Left ventricle myocardium inferior (tissue), 1 donor: ENCODE measurements at regions not wholly inside any gene's neighbourhood (a gene's known extent, or its start where the extent isn't known, plus 50 kb on each side); places are given as distances from the start of the nearest gene placed in this dataset.

Experiments used
- DNase-seq: peaks from one replicate; pipeline ENCODE4 v3.0.0-alpha.2; 2020
- H3K27ac ChIP-seq: fragments of 200-600 bp; replicated peaks from 2 replicates; pipeline ENCODE4 v1.8.0; 2021
- H3K27me3 ChIP-seq: fragments of 200-600 bp; 2 replicates; pipeline ENCODE4 v1.8.0; 2021; ENCODE audit warnings: low read depth
- H3K36me3 ChIP-seq: fragments of 200-600 bp; 2 replicates; pipeline ENCODE4 v1.8.0; 2021
- H3K4me1 ChIP-seq: fragments of 200-600 bp; 2 replicates; pipeline ENCODE4 v1.8.0; 2021
- H3K4me3 ChIP-seq: fragments of 200-600 bp; 2 replicates; pipeline ENCODE4 v1.8.0; 2021; ENCODE audit warnings: mild to moderate bottlenecking, moderate library complexity
- H3K9me3 ChIP-seq: fragments of 200-600 bp; replicated peaks from 2 replicates; pipeline ENCODE4 v1.8.0; 2021
- intact Hi-C: fragments of 100-400 bp; cut with micrococcal nuclease; formaldehyde crosslinking; loops from one replicate; pipeline ENCODE4 v1.11.0; 2022
- TF ChIP-seq, protein P1 (sequence below): fragments of 200-600 bp; IDR thresholded peaks from 2 replicates; pipeline ENCODE4 v1.8.0; 2021; ENCODE audit warnings: antibody characterized with exemption, mild to moderate bottlenecking, borderline replicate concordance
- donor health status: DM: no; HTN: yes; CAD: no; lungs with severe emphysema.

DNA sequence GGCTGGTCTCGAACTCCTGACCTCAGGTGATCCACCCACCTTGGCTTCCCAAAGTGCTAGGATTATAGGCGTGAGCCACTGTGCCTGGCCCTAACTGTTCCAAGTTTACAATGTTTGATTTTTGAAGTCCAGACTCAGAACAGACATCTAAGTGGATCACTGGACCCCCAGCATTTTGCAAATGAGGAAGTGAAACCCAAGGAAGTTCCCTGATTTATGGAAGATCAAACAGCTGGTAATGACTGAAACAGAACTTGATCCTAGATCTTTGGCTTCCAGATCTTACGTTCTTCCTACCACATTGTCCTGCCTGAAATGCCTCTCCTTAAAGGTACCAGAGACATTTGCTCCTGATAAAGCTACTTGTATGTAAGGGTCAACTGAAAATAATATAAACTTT, 58.3 kb upstream of the NCOA1 start:
- intact Hi-C loops = loop anchor here (10.0 kb wide), 1 partner anchor 62 kb away; the partner anchor contains the start of gene NCOA1
- Histone ChIP-seq H3K4me1 (peaks cover 53% of the 10 kb centered on the region), H3K27ac (peak overlapping the region; percentile 52), H3K36me3 (no peaks in the 10 kb centered on the region), H3K9me3 (no peaks in the 10 kb centered on the region), H3K27me3 (no peaks in the 10 kb centered on the region), H3K4me3 (no peak overlapping the region)
- TF ChIP-seq, protein P1, sequence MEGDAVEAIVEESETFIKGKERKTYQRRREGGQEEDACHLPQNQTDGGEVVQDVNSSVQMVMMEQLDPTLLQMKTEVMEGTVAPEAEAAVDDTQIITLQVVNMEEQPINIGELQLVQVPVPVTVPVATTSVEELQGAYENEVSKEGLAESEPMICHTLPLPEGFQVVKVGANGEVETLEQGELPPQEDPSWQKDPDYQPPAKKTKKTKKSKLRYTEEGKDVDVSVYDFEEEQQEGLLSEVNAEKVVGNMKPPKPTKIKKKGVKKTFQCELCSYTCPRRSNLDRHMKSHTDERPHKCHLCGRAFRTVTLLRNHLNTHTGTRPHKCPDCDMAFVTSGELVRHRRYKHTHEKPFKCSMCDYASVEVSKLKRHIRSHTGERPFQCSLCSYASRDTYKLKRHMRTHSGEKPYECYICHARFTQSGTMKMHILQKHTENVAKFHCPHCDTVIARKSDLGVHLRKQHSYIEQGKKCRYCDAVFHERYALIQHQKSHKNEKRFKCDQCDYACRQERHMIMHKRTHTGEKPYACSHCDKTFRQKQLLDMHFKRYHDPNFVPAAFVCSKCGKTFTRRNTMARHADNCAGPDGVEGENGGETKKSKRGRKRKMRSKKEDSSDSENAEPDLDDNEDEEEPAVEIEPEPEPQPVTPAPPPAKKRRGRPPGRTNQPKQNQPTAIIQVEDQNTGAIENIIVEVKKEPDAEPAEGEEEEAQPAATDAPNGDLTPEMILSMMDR = no peak
- DNase-seq = no peak

- DNase-seq = no peak
- Histone ChIP-seq H3K4me1 (peaks cover 51% of the 10 kb centered on the region), H3K27ac (peak overlapping the region; percentile 52), H3K4me3 (no peak overlapping the region), H3K9me3 (no peaks in the 10 kb centered on the region), H3K27me3 (no peaks in the 10 kb centered on the region), H3K36me3 (no peaks in the 10 kb centered on the region)
- intact Hi-C loops = loop anchor here (10.0 kb wide), 1 partner anchor 63 kb away; the partner anchor contains the start of gene NCOA1
- TF ChIP-seq, protein P1 = no peak
Observed at GRCh38 chr2:24432121-24432520, 58.9 kb upstream of the NCOA1 start.

DNA sequence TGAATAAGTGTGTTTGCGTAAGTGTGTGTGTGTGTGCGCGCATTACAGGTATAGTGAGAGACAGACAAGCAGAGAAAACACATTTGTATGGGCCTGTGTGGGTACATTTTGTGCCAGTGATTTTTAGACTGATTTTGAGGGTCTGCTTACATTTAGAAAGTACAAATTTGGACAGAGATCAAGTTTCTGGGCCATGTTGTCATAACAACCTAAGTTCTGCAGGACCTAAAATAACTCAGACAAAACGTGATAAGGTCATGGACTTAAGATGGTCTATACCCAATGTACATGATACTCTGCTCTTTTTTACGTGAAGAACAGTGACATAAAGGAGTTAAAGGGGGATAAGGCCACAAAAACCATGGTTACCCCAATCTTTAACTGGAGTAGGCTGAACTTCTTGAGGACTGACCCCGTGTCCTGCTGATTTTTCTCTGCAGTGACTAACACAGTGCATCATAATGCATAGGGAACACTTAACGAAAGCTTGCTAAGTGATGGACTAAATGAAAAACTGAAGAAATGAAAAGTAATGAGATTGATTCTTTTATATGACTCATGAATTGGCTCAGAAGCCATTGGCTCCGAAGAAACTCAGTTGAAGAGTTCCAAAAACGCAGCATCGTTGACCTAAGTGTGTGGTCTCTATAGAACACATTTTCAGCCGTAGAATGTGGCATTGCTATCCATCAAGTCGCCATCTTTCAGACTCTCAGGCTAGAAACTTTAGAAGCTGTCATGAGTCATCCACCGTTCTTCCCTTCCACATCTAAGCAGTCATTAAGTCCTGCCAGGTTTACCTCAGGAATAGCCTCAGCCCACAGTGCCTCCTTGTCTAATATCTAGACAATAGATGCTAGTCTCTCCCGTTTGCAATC, 61.6 kb upstream of the NCOA1 start:
- Histone ChIP-seq H3K4me3 (no peak overlapping the region), H3K4me1 (peaks cover 24% of the 10 kb centered on the region), H3K27me3 (no peaks in the 10 kb centered on the region), H3K36me3 (no peaks in the 10 kb centered on the region), H3K27ac (no peak overlapping the region), H3K9me3 (no peaks in the 10 kb centered on the region)
- intact Hi-C loops = loop anchor here (10.0 kb wide), 1 partner anchor 65 kb away; the partner anchor contains the start of gene NCOA1
- TF ChIP-seq, protein P1 = no peak
- DNase-seq = no peak

DNA sequence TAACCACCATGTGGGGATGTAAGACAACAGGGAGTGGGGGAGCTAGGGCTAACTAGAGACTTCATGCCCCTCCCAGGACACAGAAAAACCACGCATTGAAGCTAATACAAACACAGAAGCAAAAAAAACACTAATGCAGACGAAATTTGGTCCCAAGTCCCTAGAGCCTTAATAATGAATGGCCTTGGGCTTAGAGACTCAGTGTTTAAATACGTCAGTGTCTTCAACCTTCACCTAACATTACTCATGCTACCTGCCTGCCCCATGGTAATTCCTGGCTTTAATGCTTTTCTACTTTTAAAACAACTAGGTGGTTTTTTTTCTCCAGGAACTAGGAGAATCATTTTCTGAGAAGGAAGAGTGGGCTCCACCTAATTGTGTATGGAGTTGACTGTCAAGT, 64.1 kb upstream of the ITSN2 start:
- Histone ChIP-seq H3K4me3 (no peak overlapping the region), H3K27ac (no peak overlapping the region), H3K4me1 (peaks cover 7% of the 10 kb centered on the region), H3K27me3 (no peaks in the 10 kb centered on the region), H3K36me3 (no peaks in the 10 kb centered on the region), H3K9me3 (no peaks in the 10 kb centered on the region)
- intact Hi-C loops = no loop called here
- DNase-seq = no peak
- TF ChIP-seq, protein P1 = no peak

DNA sequence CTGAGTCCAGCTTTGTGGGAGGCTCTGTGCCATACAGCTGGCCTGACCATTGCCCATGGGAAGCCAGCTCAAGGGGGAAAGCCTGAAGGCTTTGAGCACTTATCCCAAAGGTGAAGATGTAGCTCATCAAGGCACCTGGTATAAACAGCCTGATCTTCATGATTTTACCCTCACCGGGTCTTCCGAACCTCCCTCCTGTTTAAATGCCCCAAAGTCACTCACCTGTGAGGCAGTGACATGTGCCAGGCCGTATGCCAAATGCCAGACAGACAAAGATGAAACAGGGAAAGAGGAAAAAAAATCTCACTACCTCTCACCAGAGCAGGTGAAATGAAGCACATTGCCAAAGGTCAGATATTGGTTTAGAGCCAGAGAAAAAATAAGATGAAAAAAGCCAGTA, 62.8 kb upstream of the ITSN2 start:
- Histone ChIP-seq H3K4me1 (peaks cover 5% of the 10 kb centered on the region), H3K36me3 (no peaks in the 10 kb centered on the region), H3K4me3 (no peak overlapping the region), H3K27ac (no peak overlapping the region), H3K9me3 (no peaks in the 10 kb centered on the region), H3K27me3 (no peaks in the 10 kb centered on the region)
- intact Hi-C loops = no loop called here
- TF ChIP-seq, protein P1 = no peak
- no peak for DNase-seq
